ENCODE measurements at regions not wholly inside any gene's neighbourhood (a gene's known extent, or its start where the extent isn't known, plus 50 kb on each side); places are given as distances from the start of the nearest gene placed in this dataset.

DNA sequence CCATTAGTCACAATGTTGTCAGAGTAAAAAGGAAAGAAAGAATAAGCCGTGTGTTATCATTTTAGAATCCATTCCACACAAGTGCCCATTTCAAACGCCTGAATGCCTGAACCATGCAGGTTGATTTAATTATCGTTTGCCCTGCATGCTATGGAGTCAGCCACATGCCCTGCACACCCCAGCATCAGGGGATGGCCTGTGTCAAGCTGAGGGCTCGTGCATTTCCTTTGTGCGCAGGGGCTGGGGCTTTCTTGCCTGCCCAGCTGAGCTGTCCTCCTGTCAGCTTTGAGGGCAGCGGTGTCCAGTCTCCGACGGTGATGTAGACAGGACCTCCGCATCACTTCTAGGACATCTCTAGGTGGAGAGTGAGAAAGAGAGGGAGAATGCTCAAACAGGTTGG, 200.4 kb downstream of the TSN start:
- no peak for DNase-seq (ENCODE audit: low read depth)
- FAIRE-seq = no peak
- H3K27me3 ChIP-seq (ENCODE audit: control insufficient read depth, insufficient read depth, low read length) = no peaks in the 10 kb centered on the region
- H3K4me3 ChIP-seq (ENCODE audit: low read depth, low read length) = no peak overlapping the region
- H3K36me3 ChIP-seq (ENCODE audit: control insufficient read depth, insufficient read depth, low read length) = no peaks in the 10 kb centered on the region
- TF ChIP-seq, protein P1, sequence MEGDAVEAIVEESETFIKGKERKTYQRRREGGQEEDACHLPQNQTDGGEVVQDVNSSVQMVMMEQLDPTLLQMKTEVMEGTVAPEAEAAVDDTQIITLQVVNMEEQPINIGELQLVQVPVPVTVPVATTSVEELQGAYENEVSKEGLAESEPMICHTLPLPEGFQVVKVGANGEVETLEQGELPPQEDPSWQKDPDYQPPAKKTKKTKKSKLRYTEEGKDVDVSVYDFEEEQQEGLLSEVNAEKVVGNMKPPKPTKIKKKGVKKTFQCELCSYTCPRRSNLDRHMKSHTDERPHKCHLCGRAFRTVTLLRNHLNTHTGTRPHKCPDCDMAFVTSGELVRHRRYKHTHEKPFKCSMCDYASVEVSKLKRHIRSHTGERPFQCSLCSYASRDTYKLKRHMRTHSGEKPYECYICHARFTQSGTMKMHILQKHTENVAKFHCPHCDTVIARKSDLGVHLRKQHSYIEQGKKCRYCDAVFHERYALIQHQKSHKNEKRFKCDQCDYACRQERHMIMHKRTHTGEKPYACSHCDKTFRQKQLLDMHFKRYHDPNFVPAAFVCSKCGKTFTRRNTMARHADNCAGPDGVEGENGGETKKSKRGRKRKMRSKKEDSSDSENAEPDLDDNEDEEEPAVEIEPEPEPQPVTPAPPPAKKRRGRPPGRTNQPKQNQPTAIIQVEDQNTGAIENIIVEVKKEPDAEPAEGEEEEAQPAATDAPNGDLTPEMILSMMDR (IDR thresholded peaks at IDR 0.05; ENCODE audit: insufficient read depth, low read length, severe bottlenecking) = no peak

DNA sequence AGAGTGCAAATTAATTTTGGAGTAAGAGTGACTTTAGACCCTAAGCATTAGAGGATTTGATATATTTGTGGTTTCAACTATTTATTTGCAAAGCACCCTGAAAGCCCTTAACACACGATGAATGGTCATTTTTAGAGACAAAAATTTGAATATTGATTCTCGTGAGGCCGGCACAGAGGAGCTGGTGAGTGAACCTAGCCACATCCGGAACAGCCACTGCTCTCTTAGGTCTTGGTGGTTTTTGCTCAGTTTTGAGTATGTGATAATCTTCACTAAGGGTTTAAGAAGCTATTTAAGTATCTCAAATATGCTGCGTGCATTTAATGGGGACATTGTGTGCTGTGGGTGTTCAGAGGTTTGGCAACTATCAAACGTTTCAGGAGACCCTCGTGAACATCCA, 204.8 kb downstream of the TSN start:
- TF ChIP-seq, protein P1 (IDR thresholded peaks at IDR 0.05; ENCODE audit: insufficient read depth, low read length, severe bottlenecking) = no peak
- Histone ChIP-seq H3K27me3 (ENCODE audit: control insufficient read depth, insufficient read depth, low read length) (no peaks in the 10 kb centered on the region), H3K36me3 (ENCODE audit: control insufficient read depth, insufficient read depth, low read length) (no peaks in the 10 kb centered on the region), H3K4me3 (ENCODE audit: low read depth, low read length) (no peak overlapping the region)
- FAIRE-seq (no peak), DNase-seq (ENCODE audit: low read depth) (no peak)

DNA sequence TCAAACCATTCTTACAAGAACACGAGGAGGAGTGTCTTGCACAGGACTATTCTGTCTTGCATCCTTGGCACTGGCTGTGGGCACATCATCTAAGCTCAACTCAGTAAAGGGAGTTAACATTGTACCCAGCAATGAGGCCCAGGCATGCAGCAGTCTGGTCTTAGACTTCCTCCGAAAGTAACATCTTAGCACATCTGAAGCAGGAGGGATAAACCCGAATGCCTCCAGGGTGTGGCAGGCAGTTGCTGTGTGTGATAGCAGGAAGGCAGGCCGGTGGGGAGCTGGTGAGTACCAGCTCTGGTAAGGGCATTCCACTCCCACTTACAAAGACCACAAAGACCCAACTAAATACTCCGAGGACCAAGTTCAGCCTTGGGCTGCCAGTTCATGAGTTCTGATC, 206.3 kb downstream of the TSN start:
- TF ChIP-seq, protein P1 (IDR thresholded peaks at IDR 0.05; ENCODE audit: insufficient read depth, low read length, severe bottlenecking) = no peak
- DNase-seq (ENCODE audit: low read depth) = no peak
- Histone ChIP-seq H3K4me3 (ENCODE audit: low read depth, low read length) (no peak overlapping the region), H3K27me3 (ENCODE audit: control insufficient read depth, insufficient read depth, low read length) (no peaks in the 10 kb centered on the region), H3K36me3 (ENCODE audit: control insufficient read depth, insufficient read depth, low read length) (no peaks in the 10 kb centered on the region)
- no peak for FAIRE-seq

DNA sequence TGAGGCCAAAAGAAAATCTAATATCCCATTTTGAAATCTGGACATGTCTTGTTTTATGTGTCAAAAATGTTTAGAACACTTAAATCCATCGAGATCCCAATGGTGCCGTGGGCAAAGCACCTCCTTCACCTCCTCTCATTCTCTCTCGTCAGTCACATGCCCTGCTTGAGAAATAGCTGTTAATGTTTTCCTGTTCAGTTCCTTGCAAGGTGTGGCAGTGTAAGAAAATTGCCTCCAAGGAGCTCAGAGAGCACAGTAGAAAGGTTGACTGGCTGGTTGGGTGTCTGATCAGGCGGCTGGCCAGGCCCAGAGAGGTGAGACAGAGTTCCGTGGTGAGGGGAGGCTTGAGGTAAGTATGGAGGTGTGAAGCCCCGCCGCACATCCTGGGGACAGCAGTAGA, 210.2 kb downstream of the TSN start:
- TF ChIP-seq, protein P1 (IDR thresholded peaks at IDR 0.05; ENCODE audit: insufficient read depth, low read length, severe bottlenecking) = no peak
- Histone ChIP-seq H3K27me3 (ENCODE audit: control insufficient read depth, insufficient read depth, low read length) (no peaks in the 10 kb centered on the region), H3K36me3 (ENCODE audit: control insufficient read depth, insufficient read depth, low read length) (no peaks in the 10 kb centered on the region), H3K4me3 (ENCODE audit: low read depth, low read length) (no peak overlapping the region)
- no peak for FAIRE-seq
- DNase-seq (ENCODE audit: low read depth) = no peak

DNA sequence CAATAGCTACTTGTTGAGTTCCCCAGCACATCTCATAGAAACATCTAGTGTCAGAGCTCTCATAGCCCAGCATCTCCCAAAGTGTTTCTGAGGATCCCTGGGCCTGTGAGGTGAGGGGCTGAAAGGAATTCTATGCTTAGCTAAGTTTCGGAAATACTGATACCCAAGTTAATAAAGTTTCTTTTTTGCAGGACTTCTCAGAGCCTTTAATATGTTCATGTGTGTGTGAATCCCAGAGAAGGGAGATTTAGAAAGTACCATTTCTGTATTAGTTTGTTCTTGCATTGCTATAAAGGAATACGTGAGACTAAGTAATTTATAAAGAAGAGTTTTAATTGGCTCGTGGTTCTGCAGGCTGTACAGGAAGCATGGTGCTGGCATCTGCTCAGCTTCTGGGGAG, 211.2 kb downstream of the TSN start:
- no peak for FAIRE-seq
- TF ChIP-seq, protein P1 (IDR thresholded peaks at IDR 0.05; ENCODE audit: insufficient read depth, low read length, severe bottlenecking) = no peak
- no peak for DNase-seq (ENCODE audit: low read depth)
- H3K27me3 ChIP-seq (ENCODE audit: control insufficient read depth, insufficient read depth, low read length) = no peaks in the 10 kb centered on the region
- H3K4me3 ChIP-seq (ENCODE audit: low read depth, low read length) = no peak overlapping the region
- H3K36me3 ChIP-seq (ENCODE audit: control insufficient read depth, insufficient read depth, low read length) = no peaks in the 10 kb centered on the region

DNA sequence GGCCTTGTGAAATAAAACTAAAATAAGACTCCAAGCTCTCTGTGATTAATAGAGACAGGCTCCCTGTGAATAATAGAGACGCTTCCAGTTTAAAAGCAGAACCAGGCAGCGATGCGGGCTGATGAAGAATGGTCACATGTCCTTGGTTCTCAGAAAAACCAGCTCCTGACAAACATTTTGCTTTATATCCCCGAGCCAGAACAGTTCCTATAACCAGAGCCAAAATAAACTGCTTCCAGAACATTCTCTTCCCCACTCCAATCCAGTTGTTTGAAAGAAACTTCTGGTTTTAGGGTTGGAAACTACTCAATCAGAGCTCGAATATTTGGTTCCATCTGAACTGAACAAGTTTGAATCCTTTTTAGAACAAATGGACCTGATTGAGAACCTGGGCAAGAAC, 213.7 kb downstream of the TSN start:
- no peaks in the 10 kb centered on the region for H3K27me3 ChIP-seq (ENCODE audit: control insufficient read depth, insufficient read depth, low read length)
- DNase-seq (ENCODE audit: low read depth) = no peak
- H3K36me3 ChIP-seq (ENCODE audit: control insufficient read depth, insufficient read depth, low read length) = no peaks in the 10 kb centered on the region
- TF ChIP-seq, protein P1 (IDR thresholded peaks at IDR 0.05; ENCODE audit: insufficient read depth, low read length, severe bottlenecking) = no peak
- FAIRE-seq = no peak
- no peak overlapping the region for H3K4me3 ChIP-seq (ENCODE audit: low read depth, low read length)

Measured in bronchial epithelial cell (primary cell).